ENCODE measurements at regions not wholly inside any gene's neighbourhood (a gene's known extent, or its start where the extent isn't known, plus 50 kb on each side); places are given as distances from the start of the nearest gene placed in this dataset.

DNA sequence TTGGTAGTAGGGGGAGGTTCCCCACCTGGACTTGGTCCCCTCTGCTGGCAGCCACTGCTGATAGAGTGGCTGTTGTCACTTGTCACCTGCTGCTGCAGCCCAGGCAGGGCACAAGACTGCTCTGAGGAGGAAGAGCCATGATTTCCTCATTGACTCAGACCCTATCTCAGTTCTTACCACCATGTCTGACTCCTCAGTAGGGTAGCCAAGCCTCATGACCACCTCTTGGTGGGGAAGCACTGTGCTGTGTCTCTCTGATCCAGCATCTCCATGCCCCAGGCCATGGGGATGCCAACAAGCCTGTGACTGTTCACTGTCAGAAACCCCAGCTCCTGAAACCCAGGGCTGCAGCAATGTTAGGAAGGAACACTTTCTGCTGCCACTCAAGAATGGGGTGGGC lies 173.0 kb downstream of the WSCD1 start:
- H3K36me3 ChIP-seq (ENCODE audit: insufficient read depth in 1 of 2, low read depth in 1 of 2): no peaks in the 10 kb centered on the region
- H3K9me3 ChIP-seq: no peaks in the 10 kb centered on the region
- no peaks in the 10 kb centered on the region for H3K4me1 ChIP-seq
- H3K4me3 ChIP-seq: no peak overlapping the region
- no peak overlapping the region for H3K27ac ChIP-seq
- TF ChIP-seq, protein P1, sequence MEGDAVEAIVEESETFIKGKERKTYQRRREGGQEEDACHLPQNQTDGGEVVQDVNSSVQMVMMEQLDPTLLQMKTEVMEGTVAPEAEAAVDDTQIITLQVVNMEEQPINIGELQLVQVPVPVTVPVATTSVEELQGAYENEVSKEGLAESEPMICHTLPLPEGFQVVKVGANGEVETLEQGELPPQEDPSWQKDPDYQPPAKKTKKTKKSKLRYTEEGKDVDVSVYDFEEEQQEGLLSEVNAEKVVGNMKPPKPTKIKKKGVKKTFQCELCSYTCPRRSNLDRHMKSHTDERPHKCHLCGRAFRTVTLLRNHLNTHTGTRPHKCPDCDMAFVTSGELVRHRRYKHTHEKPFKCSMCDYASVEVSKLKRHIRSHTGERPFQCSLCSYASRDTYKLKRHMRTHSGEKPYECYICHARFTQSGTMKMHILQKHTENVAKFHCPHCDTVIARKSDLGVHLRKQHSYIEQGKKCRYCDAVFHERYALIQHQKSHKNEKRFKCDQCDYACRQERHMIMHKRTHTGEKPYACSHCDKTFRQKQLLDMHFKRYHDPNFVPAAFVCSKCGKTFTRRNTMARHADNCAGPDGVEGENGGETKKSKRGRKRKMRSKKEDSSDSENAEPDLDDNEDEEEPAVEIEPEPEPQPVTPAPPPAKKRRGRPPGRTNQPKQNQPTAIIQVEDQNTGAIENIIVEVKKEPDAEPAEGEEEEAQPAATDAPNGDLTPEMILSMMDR (IDR thresholded peaks at IDR 0.05): no peak
- intact Hi-C loops (cut with DNase I): loop anchor here in 1 of 2 donors (5.0 kb wide), 1 partner anchor 211 kb away; no protein-coding TSS in a partner anchor
- DNase-seq: no peak
- no peak for ATAC-seq
- H3K27me3 ChIP-seq (ENCODE audit: insufficient read depth in 3 of 3, low read length in 2 of 3): peaks cover 0 to 28% (median 9%) of the 10 kb centered on the region in 3 donors

DNA sequence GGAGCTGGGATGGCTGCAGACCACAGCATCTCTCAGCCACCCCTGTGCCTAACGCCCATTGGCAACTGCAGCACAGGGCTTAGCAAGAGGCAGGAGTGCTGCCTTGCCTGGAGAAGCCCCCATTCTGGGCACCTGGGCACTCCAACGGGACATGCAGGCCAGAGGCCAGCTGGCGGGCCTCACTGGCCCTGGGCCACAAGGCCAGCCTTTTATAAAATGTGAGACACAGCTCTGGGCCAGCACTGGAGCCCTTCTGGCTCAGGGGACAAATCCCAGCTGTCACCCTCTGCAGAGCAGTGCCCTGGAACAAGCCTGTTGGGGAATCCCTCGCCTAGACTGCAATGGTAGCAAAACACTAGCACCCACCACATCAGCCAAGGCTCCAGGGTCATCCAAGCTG lies 171.8 kb downstream of the WSCD1 start:
- no peak overlapping the region for H3K27ac ChIP-seq
- intact Hi-C loops (cut with DNase I): loop anchor here in 1 of 2 donors (5.0 kb wide), 1 partner anchor 210 kb away; no protein-coding TSS in a partner anchor
- peaks cover 0 to 28% (median 11%) of the 10 kb centered on the region in 3 donors for H3K27me3 ChIP-seq (ENCODE audit: insufficient read depth in 3 of 3, low read length in 2 of 3)
- WGBS, 3 donors: 17 to 30% (median 27%) methylated on average over 4 of the region's 4 CpGs
- ATAC-seq (no peak), DNase-seq (no peak)
- no peaks in the 10 kb centered on the region for H3K9me3 ChIP-seq
- H3K36me3 ChIP-seq (ENCODE audit: insufficient read depth in 1 of 2, low read depth in 1 of 2): no peaks in the 10 kb centered on the region
- TF ChIP-seq, protein P1 (IDR thresholded peaks at IDR 0.05): no peak
- H3K4me3 ChIP-seq: no peak overlapping the region
- no peaks in the 10 kb centered on the region for H3K4me1 ChIP-seq

DNA sequence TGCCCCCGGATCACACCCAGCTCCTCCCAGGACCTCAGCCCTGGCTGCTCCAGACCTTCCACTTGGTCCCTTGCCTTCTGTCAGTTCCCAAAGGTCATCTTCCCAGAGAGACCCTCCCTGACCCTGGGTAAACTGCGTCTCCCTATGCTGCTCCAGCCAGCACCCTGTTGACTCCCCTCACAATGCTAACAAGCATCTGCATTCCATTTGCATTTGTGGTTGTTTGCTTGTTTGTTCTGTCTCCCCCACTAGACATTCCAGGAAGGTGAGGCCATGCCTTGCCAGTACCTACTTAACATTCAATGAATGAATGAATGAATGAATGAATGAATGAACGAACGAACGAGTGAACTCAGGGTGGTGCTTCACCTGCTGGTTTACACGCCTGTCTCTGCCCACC lies 171.2 kb downstream of the WSCD1 start:
- WGBS, 3 donors: 61 to 72% (median 68%) methylated on average over 6 of the region's 6 CpGs
- ATAC-seq: no peak
- peaks cover 0 to 33% (median 11%) of the 10 kb centered on the region in 3 donors for H3K27me3 ChIP-seq (ENCODE audit: insufficient read depth in 3 of 3, low read length in 2 of 3)
- no peaks in the 10 kb centered on the region for H3K4me1 ChIP-seq
- H3K9me3 ChIP-seq: no peaks in the 10 kb centered on the region
- H3K4me3 ChIP-seq: no peak overlapping the region
- TF ChIP-seq, protein P1 (IDR thresholded peaks at IDR 0.05): no peak
- no peak overlapping the region for H3K27ac ChIP-seq
- H3K36me3 ChIP-seq (ENCODE audit: insufficient read depth in 1 of 2, low read depth in 1 of 2): no peaks in the 10 kb centered on the region
- intact Hi-C loops (cut with DNase I): loop anchor here in 1 of 2 donors (5.0 kb wide), 1 partner anchor 209 kb away; no protein-coding TSS in a partner anchor
- DNase-seq: no peak

DNA sequence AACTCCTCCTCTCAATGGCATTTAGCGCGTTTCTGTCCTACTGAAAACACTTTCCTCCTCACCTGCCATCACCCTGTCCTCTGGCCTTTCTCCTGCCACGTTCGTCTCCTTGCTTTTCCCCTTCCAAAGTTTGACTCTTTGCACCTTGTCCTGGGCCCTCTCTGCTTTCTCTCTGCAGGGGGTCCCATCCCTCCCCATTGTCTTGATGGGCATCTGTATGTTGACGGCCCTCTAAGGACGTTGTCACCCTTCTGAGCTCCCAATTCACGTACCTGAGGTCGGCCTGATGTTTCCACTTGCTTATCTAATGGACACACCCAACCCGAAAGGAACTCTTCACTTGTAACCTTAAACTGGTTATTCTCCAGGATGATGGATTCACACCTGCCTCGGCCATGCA lies 170.4 kb downstream of the WSCD1 start:
- 86 to 90% (median 89%) methylated on average over 10 of the region's 10 CpGs for WGBS, 3 donors
- Histone ChIP-seq H3K27me3 (ENCODE audit: insufficient read depth in 3 of 3, low read length in 2 of 3) (peaks cover 0 to 36% (median 11%) of the 10 kb centered on the region in 3 donors), H3K4me1 (no peaks in the 10 kb centered on the region), H3K4me3 (no peak overlapping the region), H3K36me3 (ENCODE audit: insufficient read depth in 1 of 2, low read depth in 1 of 2) (no peaks in the 10 kb centered on the region), H3K27ac (no peak overlapping the region), H3K9me3 (no peaks in the 10 kb centered on the region)
- DNase-seq: no peak
- no peak for ATAC-seq
- intact Hi-C loops (cut with DNase I): loop anchor here in 1 of 2 donors (5.0 kb wide), 1 partner anchor 208 kb away; no protein-coding TSS in a partner anchor
- TF ChIP-seq, protein P1 (IDR thresholded peaks at IDR 0.05): no peak

DNA sequence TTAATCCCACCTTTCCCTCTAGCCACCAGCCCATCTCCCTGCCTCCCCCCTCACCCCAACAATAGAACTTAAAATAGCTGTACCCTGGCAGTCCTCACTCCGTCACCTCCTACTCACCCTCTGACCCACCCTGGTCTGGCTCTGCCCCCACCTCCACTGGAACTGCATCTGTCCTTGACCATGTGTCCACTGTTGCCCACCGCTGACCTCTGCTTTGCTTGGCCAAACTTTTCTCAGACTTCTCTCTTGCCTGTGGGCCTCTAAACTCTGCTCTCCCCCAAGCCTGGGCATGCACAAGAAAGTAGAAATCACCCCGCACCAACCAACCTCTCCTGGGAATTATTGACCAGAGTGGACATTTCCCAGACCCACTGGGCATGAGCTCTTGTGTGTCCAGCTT lies 169.8 kb downstream of the WSCD1 start:
- Histone ChIP-seq H3K27ac (no peak overlapping the region), H3K27me3 (ENCODE audit: insufficient read depth in 3 of 3, low read length in 2 of 3) (peaks cover 0 to 36% (median 11%) of the 10 kb centered on the region in 3 donors), H3K36me3 (ENCODE audit: insufficient read depth in 1 of 2, low read depth in 1 of 2) (no peaks in the 10 kb centered on the region), H3K4me3 (no peak overlapping the region), H3K9me3 (no peaks in the 10 kb centered on the region), H3K4me1 (no peaks in the 10 kb centered on the region)
- TF ChIP-seq, protein P1 (IDR thresholded peaks at IDR 0.05): no peak
- ATAC-seq (no peak), DNase-seq (no peak)
- intact Hi-C loops (cut with DNase I): loop anchor here in 1 of 2 donors (5.0 kb wide), 1 partner anchor 208 kb away; no protein-coding TSS in a partner anchor
- 61 to 82% (median 66%) methylated on average over 3 of the region's 3 CpGs for WGBS, 3 donors

Measured in psoas muscle (tissue), 7 donors.